GM10266 (cell line): ENCODE measurements at regions not wholly inside any gene's neighbourhood (a gene's known extent, or its start where the extent isn't known, plus 50 kb on each side); places are given as distances from the start of the nearest gene placed in this dataset.

Experiments used
- DNase-seq: peaks from one replicate; pipeline ENCODE4 v3.0.0; 2012; ENCODE audit errors: extremely low spot score
- CTCF ChIP-seq: IDR thresholded peaks from 2 replicates; pipeline ENCODE4 v1.5.1; 2012; ENCODE audit warnings: mild to moderate bottlenecking, low read depth; ENCODE audit not compliant: control insufficient read depth, insufficient read depth; ENCODE audit errors: missing control alignments

GRCh38 chr1:47709019-47709871, 271.4 kb downstream of the FOXD2 start:
- no peak for TF ChIP-seq CTCF
- peak; percentile 56 for DNase-seq

GRCh38 chr1:47709872-47710231, 272.0 kb downstream of the FOXD2 start:
- TF ChIP-seq CTCF: no peak
- no peak for DNase-seq

GRCh38 chr1:47710329-47711071, 272.7 kb downstream of the FOXD2 start:
- DNase-seq: peak; percentile 93
- peak; percentile 96 for TF ChIP-seq CTCF
